GM10266 (cell line): ENCODE measurements at regions not wholly inside any gene's neighbourhood (a gene's known extent, or its start where the extent isn't known, plus 50 kb on each side); places are given as distances from the start of the nearest gene placed in this dataset.

Experiments
- DNase-seq: peaks from one replicate; pipeline ENCODE4 v3.0.0; 2012; ENCODE audit errors: extremely low spot score
- TF ChIP-seq, protein P1 (sequence below): IDR thresholded peaks from 2 replicates; pipeline ENCODE4 v1.5.1; 2012; ENCODE audit warnings: mild to moderate bottlenecking, low read depth; ENCODE audit not compliant: control insufficient read depth, insufficient read depth; ENCODE audit errors: missing control alignments

- TF ChIP-seq, protein P1, sequence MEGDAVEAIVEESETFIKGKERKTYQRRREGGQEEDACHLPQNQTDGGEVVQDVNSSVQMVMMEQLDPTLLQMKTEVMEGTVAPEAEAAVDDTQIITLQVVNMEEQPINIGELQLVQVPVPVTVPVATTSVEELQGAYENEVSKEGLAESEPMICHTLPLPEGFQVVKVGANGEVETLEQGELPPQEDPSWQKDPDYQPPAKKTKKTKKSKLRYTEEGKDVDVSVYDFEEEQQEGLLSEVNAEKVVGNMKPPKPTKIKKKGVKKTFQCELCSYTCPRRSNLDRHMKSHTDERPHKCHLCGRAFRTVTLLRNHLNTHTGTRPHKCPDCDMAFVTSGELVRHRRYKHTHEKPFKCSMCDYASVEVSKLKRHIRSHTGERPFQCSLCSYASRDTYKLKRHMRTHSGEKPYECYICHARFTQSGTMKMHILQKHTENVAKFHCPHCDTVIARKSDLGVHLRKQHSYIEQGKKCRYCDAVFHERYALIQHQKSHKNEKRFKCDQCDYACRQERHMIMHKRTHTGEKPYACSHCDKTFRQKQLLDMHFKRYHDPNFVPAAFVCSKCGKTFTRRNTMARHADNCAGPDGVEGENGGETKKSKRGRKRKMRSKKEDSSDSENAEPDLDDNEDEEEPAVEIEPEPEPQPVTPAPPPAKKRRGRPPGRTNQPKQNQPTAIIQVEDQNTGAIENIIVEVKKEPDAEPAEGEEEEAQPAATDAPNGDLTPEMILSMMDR: no peak
- DNase-seq: no peak
Observed at GRCh38 chr4:124958847-124959246, 246.3 kb upstream of the ANKRD50 start.

DNA sequence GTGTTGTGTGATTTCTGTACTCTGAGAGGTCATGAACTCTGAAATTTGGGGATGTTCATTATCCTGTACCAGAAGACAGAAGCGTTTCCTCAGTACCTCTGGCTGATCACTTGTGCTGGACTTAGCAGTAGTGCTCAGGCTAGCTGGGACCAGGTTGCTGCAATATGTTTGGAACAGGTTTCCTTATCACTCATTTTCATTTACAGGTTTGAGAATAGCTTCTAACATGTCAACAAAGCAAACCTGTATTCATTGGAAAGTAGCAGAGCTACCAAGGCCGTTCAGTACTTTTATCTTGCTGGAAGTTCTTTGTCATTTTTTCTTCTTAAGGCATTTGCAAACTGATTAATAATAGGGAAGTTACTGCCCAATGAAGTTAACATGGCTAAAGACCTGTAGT, 242.9 kb upstream of the ANKRD50 start:
- no peak for DNase-seq
- TF ChIP-seq, protein P1: no peak

DNA sequence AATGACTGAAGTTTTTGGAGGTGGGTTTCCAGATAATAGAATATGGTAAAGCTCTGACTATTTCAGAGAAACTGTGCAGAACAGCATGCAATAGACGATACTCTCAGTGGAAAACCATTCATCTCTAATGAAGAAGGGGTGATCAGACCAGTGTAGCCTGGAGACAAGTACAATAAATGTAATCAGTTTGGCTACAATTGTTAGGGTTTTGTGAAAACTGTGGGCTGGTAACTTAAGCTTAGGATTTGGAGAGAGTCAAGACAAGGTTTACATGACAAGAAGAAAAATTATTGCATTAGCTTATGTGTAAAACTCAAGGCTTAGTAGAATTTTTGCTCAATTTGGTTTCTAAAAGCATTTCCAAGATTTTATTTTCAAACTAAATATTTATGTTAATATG, 241.5 kb upstream of the ANKRD50 start:
- TF ChIP-seq, protein P1: no peak
- DNase-seq: no peak

DNA sequence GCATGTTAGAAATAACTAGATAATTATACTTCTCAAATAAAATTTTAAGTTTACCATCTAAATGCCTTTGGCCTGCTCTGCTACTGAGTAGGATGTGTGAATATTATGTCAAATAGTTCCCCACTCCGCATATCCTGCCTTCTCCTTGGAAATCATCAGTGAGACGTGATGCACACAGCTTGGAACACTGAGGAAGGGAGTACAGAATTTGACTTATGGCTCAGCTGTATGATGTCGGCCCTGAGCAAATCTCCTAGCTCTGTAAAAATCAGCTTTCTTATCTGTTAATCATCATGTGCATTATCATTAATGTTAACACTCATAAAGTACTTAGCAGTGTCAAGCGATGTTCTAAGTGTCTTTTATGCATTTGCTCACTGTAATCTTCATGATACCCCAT, 241.0 kb upstream of the ANKRD50 start:
- DNase-seq: no peak
- TF ChIP-seq, protein P1: no peak

DNA sequence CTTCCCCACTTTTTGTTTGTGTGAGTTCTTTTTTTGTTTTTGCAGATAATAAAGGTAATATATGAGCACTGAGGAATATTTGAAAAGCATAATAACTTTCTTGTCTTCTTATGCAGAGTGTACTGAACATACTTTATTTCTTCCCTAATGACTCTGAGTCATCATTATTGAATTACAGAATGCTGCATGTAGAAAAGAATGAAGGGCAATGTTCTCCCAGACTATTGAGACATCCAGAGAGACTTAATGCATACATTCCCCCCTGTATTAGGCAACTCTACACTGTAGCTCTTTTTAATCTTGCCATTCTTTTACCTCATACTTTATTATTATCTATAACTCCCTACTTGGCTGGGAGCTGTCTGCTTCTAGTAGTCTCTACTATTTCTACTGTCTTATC, 240.5 kb upstream of the ANKRD50 start:
- DNase-seq: no peak
- TF ChIP-seq, protein P1: no peak

DNA sequence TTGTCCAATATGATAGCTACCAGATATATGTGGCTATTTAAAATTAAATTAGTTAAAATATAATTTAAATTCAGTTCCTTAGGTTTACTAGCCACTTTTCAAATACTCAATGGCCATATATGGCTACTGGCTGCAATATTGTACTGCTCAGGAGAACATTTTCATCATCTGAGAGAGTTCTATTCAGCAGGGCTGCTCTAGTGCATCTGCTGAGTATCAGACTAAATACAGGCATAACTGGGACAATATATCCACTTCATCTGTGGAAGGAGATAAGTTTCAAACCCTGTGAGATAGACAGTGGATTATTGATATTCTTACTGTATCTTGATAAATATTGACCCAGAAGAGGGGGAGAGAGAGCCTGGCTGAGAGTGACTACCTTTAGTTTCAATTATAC, 240.1 kb upstream of the ANKRD50 start:
- no peak for DNase-seq
- TF ChIP-seq, protein P1: no peak

- TF ChIP-seq, protein P1: no peak
- no peak for DNase-seq
Observed at GRCh38 chr4:124948976-124949597, 236.6 kb upstream of the ANKRD50 start.
